ENCODE measurements at regions not wholly inside any gene's neighbourhood (a gene's known extent, or its start where the extent isn't known, plus 50 kb on each side); places are given as distances from the start of the nearest gene placed in this dataset.

DNA sequence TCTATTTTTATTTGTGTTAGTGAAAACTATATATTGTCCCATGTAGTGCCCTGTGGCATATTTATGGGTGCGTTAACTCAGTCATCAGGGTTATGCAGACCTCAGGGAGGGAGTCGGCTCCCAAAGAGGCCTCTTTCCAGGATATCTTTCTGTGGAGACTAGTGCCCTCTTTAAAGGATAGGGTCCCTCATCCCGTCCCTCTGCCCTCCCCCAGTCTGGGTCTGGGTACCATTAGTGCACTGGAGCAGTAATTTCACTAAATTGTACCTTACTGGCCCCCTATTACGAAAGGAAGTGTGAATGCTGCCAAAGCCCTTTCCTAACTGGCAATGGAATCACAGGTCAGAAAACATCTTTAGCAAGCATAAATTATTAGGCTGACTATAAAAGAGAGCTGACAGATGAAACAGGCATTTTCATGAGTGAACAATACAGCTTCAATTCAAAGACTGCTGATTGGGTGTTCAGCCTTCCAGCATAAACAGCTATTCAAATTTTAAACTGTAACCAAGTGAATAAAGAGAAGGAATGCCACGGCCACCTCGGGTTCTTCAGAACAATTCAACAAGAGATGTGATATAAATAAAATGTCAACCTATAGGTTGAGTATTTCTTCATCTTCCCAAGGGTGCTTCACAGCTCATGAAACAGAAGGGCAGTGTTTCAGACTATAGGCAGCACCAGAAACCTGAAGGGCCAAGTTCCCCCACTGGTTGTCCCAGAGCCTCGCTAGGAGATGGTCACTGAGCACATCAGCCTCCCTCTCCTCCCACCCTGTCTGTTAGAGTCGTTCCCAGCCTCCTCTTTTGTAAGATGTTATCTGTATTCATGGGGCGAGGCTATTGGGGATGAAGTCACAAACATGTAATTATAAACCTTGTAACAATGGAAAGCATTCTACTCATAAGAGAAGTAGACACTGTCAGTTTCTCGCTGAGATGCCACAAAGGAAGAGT, 318.7 kb downstream of the TMEM161B start:
- Mint-ChIP-seq H3K9me3 (no peaks in the 10 kb centered on the region), H3K4me1 (ENCODE audit: low read depth) (no peaks in the 10 kb centered on the region)

DNA sequence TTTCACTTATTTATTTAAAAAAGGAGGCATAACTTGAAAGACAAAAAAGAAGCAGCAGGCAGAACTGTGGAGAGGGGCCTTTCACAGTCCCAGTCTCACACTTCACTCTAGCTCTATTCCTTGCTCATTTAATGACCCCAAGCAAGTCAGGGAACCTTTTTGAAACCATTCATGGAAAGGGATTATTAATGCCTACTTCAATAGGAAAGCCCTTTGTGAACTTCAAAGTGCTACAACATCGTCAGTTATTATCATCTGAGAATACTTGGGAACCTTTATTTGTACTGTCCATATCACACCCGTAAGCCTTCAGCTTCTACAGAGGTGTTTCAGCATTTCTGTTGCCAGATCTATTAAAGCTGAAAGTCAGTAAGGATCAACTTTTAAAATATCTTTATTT, 320.2 kb downstream of the TMEM161B start:
- Mint-ChIP-seq H3K4me1 (ENCODE audit: low read depth) (no peaks in the 10 kb centered on the region), H3K4me3 (no peak overlapping the region), H3K9me3 (no peaks in the 10 kb centered on the region), H3K27me3 (peaks cover 2% of the 10 kb centered on the region), H3K27ac (no peak overlapping the region), H3K36me3 (ENCODE audit: low read depth) (no peaks in the 10 kb centered on the region)
- no peak for DNase-seq

More for the DNA sequence above, 318.7 kb downstream of the TMEM161B start:
- Mint-ChIP-seq H3K27ac (no peak overlapping the region), H3K36me3 (ENCODE audit: low read depth) (no peaks in the 10 kb centered on the region), H3K4me3 (no peak overlapping the region), H3K27me3 (peaks cover 2% of the 10 kb centered on the region)
- DNase-seq: no peak

DNA sequence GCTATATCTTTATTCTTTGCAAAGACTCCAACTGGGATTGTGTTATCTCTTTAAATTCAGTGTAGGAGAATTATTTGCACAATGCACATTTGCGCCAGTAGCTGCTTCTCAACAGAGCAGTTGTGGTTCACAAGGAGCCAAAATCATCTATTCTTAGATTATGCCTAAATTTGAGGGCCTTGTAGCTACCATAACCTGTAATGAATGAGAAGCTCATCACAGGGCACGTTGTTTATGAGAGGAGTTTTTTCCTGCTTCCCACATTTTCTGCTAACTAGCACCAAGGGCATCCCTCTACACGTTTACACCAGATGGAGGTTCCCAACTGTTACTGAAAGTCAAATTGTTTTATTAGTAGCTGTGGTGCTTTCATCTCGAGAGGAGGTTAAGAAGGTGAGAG, 322.4 kb downstream of the TMEM161B start:
- Mint-ChIP-seq H3K27ac (no peak overlapping the region), H3K9me3 (no peaks in the 10 kb centered on the region), H3K4me1 (ENCODE audit: low read depth) (no peaks in the 10 kb centered on the region), H3K4me3 (no peak overlapping the region), H3K27me3 (peaks cover 2% of the 10 kb centered on the region), H3K36me3 (ENCODE audit: low read depth) (no peaks in the 10 kb centered on the region)
- DNase-seq: no peak

GRCh38 chr5:87945286-87945650, 323.4 kb downstream of the TMEM161B start:
- H3K27me3 Mint-ChIP-seq: peaks cover 2% of the 10 kb centered on the region
- H3K36me3 Mint-ChIP-seq (ENCODE audit: low read depth): no peaks in the 10 kb centered on the region
- no peaks in the 10 kb centered on the region for H3K9me3 Mint-ChIP-seq
- H3K4me3 Mint-ChIP-seq: no peak overlapping the region
- no peak overlapping the region for H3K27ac Mint-ChIP-seq
- no peak for DNase-seq
- H3K4me1 Mint-ChIP-seq (ENCODE audit: low read depth): no peaks in the 10 kb centered on the region

GRCh38 chr5:87944553-87945285, 323.9 kb downstream of the TMEM161B start:
- no peaks in the 10 kb centered on the region for H3K36me3 Mint-ChIP-seq (ENCODE audit: low read depth)
- H3K4me1 Mint-ChIP-seq (ENCODE audit: low read depth): no peaks in the 10 kb centered on the region
- no peak overlapping the region for H3K27ac Mint-ChIP-seq
- DNase-seq: no peak
- H3K4me3 Mint-ChIP-seq: no peak overlapping the region
- H3K9me3 Mint-ChIP-seq: no peaks in the 10 kb centered on the region
- peaks cover 2% of the 10 kb centered on the region for H3K27me3 Mint-ChIP-seq

DNA sequence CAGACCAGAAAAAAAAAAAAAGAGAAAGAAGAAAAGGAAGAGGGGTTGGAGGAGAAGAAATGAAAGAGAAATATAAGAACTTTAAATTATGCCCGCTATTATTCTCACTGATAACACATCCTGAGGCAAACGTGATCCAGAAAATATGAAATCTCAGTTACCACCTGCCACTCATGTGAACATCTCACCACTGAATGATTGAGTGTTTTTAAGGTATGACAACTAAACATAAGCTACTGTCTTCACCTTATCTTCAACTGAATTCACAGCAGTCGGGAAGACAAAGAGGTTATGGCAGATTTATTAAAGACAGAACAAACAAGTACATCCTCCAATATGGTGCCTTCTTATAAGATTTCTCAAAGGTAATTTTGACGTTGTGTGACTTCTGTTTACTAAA, 327.9 kb downstream of the TMEM161B start:
- Mint-ChIP-seq H3K4me1 (ENCODE audit: low read depth) (no peaks in the 10 kb centered on the region), H3K27ac (no peak overlapping the region), H3K4me3 (no peak overlapping the region), H3K36me3 (ENCODE audit: low read depth) (no peaks in the 10 kb centered on the region), H3K9me3 (no peaks in the 10 kb centered on the region), H3K27me3 (no peaks in the 10 kb centered on the region)
- DNase-seq: no peak

DNA sequence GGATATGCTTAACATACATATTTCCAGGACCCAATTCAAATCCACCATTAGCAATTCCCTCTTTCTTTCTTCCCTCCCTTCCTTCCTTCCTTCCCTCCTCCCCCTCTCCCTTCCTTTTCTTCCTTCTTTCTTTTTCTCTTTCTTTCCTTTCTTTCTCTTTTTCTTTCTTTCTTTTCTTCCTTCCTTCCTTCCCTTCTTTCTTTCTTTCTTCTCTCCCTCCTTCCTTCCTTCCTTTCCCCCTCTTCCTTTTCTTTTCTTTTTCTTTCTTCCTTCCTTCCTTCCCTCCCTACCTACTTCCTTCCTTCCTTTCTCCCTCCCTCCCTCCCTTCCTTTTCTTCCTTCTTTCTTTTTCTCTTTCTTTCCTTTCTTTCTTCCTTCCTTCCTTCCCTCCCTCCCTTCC, 332.0 kb downstream of the TMEM161B start:
- Mint-ChIP-seq H3K4me1 (ENCODE audit: low read depth) (no peaks in the 10 kb centered on the region), H3K27ac (no peak overlapping the region), H3K36me3 (ENCODE audit: low read depth) (no peaks in the 10 kb centered on the region), H3K9me3 (no peaks in the 10 kb centered on the region), H3K4me3 (no peak overlapping the region), H3K27me3 (no peaks in the 10 kb centered on the region)
- DNase-seq: no peak

DNA sequence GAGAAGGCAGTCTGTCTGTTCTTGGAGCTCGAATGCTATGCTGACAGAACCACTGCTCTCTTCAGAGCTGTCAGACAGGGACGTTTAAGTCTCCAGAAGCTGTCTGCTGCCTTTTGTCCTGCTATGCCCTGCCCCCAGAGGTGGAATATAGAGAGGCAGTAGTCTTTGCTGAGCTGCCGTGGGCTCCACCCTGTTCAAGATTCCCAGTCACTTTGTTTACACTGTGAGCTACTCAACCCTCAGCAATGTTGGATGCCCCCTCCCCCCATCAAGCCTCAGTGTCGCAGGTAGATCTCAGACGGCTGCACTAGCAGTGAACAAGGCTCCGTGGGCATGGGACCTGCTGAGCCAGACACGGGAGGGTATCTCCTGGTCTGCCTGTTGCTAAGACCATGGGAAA, 344.2 kb downstream of the TMEM161B start:
- no peak overlapping the region for H3K27ac Mint-ChIP-seq
- H3K4me1 Mint-ChIP-seq (ENCODE audit: low read depth): no peaks in the 10 kb centered on the region
- H3K4me3 Mint-ChIP-seq: no peak overlapping the region
- no peak for DNase-seq
- H3K27me3 Mint-ChIP-seq: peaks cover 4% of the 10 kb centered on the region
- H3K36me3 Mint-ChIP-seq (ENCODE audit: low read depth): no peaks in the 10 kb centered on the region
- peaks cover 6% of the 10 kb centered on the region for H3K9me3 Mint-ChIP-seq

DNA sequence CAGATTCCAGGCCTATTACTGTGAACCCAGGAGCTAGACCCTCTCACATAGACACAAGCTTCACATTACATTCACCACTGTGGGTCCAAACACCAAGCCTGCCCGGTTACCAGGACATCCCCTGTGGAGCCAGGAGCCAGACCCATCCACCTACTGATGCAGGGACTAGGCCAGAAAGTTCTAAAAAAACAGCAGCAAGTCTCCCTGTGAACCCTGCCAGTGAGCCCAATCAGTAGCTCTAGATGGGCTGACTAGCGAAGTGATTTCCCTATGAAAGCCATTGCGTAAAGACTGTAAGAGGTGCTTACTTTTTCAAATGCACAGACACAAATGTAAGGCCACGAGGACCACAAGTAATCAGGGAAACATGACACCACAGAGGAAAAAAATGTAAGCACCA, 352.3 kb downstream of the TMEM161B start:
- no peaks in the 10 kb centered on the region for H3K36me3 Mint-ChIP-seq (ENCODE audit: low read depth)
- no peak overlapping the region for H3K27ac Mint-ChIP-seq
- no peak overlapping the region for H3K4me3 Mint-ChIP-seq
- peaks cover 11% of the 10 kb centered on the region for H3K9me3 Mint-ChIP-seq
- H3K27me3 Mint-ChIP-seq: no peaks in the 10 kb centered on the region
- no peaks in the 10 kb centered on the region for H3K4me1 Mint-ChIP-seq (ENCODE audit: low read depth)
- no peak for DNase-seq

GRCh38 chr5:87912419-87912818, 356.2 kb downstream of the TMEM161B start:
- no peak overlapping the region for H3K4me3 Mint-ChIP-seq
- no peaks in the 10 kb centered on the region for H3K27me3 Mint-ChIP-seq
- H3K36me3 Mint-ChIP-seq (ENCODE audit: low read depth): no peaks in the 10 kb centered on the region
- no peak for DNase-seq
- no peaks in the 10 kb centered on the region for H3K4me1 Mint-ChIP-seq (ENCODE audit: low read depth)
- H3K27ac Mint-ChIP-seq: no peak overlapping the region
- H3K9me3 Mint-ChIP-seq: peaks cover 5% of the 10 kb centered on the region

DNA sequence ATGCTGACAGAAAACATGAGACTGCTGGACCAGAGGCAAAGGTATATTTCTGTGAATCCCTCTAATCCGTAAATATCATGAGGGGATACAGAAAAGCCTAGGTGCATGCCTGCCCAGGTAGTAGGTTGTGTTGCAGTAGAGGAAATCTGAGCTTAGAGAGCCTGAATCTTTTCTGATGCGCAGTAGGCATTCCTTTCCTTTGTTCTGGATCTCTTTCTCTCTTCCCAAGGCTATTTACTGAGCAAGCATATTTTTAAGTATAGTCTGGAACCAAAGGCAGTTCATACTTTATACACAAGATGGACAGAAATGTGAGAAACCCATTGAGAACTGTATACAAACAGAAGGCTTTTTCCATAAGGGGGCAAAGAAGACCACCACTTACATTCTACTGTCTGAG, 359.3 kb downstream of the TMEM161B start:
- Mint-ChIP-seq H3K36me3 (ENCODE audit: low read depth) (no peaks in the 10 kb centered on the region), H3K4me1 (ENCODE audit: low read depth) (no peaks in the 10 kb centered on the region), H3K9me3 (peaks cover 5% of the 10 kb centered on the region), H3K27ac (no peak overlapping the region), H3K27me3 (no peaks in the 10 kb centered on the region), H3K4me3 (no peak overlapping the region)
- no peak for DNase-seq

DNA sequence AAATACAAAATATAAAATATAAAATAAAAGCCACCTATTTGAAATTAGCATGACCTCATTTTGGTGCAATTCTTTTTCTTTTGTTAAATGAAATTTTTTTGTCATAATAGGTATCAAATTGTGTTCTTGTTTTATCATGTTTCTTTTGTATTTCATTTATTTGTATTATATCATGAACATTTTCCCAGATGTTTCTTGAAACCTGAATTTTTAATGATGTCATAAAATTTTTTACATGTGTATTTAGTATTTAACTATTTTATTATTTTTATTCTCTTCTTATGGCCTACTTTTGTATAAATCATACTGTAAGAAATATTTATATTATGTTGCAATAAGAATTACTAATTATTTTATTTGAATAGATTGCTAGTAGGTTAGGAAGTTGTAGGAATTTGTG, 361.7 kb downstream of the TMEM161B start:
- no peaks in the 10 kb centered on the region for H3K9me3 Mint-ChIP-seq
- H3K4me1 Mint-ChIP-seq (ENCODE audit: low read depth): no peaks in the 10 kb centered on the region
- no peak for DNase-seq
- no peaks in the 10 kb centered on the region for H3K36me3 Mint-ChIP-seq (ENCODE audit: low read depth)
- H3K4me3 Mint-ChIP-seq: no peak overlapping the region
- no peak overlapping the region for H3K27ac Mint-ChIP-seq
- H3K27me3 Mint-ChIP-seq: no peaks in the 10 kb centered on the region

GRCh38 chr5:87900419-87900818, 368.2 kb downstream of the TMEM161B start:
- H3K4me3 Mint-ChIP-seq: no peak overlapping the region
- no peaks in the 10 kb centered on the region for H3K27me3 Mint-ChIP-seq
- no peaks in the 10 kb centered on the region for H3K4me1 Mint-ChIP-seq (ENCODE audit: low read depth)
- DNase-seq: no peak
- H3K27ac Mint-ChIP-seq: no peak overlapping the region
- H3K9me3 Mint-ChIP-seq: no peaks in the 10 kb centered on the region
- H3K36me3 Mint-ChIP-seq (ENCODE audit: low read depth): no peaks in the 10 kb centered on the region

DNA sequence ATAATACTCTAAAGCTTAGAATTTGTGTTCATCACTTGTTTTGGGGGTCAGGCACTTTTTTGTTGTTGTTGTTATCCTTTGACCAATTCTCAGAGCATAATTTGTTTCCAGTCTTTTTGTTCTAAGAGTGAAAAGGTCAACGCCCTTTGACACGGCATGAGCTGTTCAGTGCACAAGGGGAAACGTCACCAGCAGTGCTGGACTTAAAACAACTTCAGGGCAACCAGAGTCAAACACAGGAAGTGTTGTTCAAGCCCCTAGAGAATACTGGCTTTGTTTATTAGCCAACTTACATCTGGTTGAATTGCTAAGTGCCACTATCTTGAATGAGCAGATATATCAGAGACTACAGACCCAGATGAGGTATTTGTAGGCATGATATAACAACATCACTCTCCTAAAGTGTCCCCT, 368.9 kb downstream of the TMEM161B start:
- Mint-ChIP-seq H3K36me3 (ENCODE audit: low read depth) (no peaks in the 10 kb centered on the region), H3K27ac (no peak overlapping the region), H3K4me3 (no peak overlapping the region), H3K4me1 (ENCODE audit: low read depth) (no peaks in the 10 kb centered on the region), H3K9me3 (no peaks in the 10 kb centered on the region), H3K27me3 (no peaks in the 10 kb centered on the region)
- no peak for DNase-seq

DNA sequence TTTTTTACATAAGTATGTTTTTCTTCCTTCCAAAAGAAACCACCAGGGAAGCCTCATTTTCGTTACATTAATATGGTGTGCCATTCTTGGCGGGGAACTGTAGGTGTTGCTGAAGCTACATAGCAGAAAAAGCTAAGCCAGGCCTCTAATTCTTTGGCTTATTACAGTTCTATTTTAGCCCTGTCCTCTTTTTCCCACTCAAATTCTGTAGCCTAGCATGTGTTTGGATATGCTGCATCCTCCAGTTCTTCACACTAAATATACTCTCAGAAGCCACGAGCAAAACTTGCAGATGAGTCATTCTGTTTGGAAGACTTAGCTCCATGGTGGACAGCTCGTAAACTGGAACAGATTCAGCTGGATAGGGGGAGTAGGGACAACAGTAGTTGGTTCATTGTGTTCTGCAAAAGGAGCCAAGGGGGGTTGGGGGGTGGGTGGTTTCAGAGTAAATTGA, 369.4 kb downstream of the TMEM161B start:
- Mint-ChIP-seq H3K9me3 (no peaks in the 10 kb centered on the region), H3K4me1 (ENCODE audit: low read depth) (no peaks in the 10 kb centered on the region), H3K27me3 (no peaks in the 10 kb centered on the region), H3K36me3 (ENCODE audit: low read depth) (no peaks in the 10 kb centered on the region), H3K4me3 (no peak overlapping the region), H3K27ac (no peak overlapping the region)
- DNase-seq: no peak
